NCI-H1092 (cell line): ENCODE measurements at regions not wholly inside any gene's neighbourhood (a gene's known extent, or its start where the extent isn't known, plus 50 kb on each side); places are given as distances from the start of the nearest gene placed in this dataset.
"Not testable (repeated sequence)": the region's sequence is repeated elsewhere in the genome, so short reads cannot be mapped to it uniquely, and the experiment has no call there.

ENCODE experiments used
- DNase-seq: peaks from one replicate; lab custom pipeline; 2025; lab: John Stamatoyannopoulos, UW

DNA sequence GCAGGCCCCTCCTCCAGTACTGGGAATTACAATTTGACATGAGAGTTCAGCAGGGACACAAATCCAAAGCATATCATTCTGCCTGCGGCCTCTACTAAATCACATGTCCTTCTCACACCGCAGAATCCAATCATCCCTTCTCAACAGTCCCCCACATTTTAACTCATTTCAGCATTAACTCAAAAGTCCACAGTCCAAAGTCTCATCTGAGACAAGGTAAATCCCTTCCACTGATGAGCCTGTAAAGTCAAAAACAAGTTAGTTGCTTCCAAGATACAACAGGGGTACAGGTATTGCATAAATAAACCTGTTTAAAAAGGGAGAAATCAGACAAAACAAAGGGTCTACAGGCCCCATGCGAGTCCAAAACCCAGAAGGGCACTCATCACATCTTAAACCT, 64.0 kb downstream of the EBNA1BP2 start:
- no peak for DNase-seq

DNA sequence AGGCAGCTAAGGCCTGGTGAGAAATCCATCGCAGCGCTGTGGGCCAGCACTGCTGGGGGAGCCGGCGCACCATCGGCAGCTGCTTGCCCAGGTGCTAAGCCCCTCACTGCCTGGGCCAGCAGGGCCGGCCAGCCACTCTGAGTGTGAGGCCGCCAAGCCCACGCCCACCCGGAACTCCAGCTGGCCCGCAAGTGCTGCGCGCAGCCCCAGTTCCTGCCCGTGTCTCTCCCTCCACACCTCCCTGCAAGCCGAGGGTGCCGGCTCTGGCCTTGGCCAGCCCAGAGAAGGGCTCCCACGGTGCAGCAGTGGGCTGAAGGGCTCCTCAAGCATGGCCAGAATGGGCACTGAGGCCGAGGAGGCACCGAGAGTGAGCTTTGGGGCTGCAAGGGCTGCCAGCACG, 64.4 kb downstream of the EBNA1BP2 start:
- DNase-seq = no peak

DNA sequence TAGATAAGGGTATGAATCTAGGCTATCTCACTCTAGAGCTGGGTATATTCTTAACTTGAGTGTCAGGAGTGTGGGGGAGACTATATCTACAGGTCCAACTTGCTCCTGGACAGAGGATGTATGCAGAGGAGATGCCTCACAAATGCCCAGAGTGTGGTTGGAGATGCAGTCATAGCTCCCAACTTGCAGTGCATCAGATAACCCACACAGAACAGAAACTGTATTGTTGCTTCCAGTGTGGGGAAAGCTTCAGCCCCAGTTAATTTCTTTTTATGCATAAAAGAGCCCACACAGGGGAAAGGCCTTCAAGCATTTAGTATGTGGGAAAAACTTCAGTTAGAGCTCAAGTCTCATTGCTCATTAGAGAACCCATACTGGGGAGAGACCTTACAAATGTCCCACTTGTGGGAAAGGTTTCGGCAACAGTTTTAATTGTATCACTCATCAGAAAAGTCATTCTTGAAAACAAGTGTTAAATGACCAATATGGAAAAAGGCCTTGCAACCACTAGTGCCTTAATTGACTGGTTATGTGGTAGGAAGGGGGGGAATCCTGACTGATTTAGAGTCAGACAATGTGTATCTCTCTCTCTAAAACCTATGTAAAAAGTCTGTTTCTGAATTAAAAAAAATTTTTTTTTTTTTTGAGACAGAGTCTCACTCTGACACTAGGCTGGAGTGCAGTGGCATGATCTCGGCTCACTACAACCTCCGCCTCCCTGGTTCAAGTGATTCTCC, 67.9 kb downstream of the EBNA1BP2 start:
- DNase-seq = no peak

DNA sequence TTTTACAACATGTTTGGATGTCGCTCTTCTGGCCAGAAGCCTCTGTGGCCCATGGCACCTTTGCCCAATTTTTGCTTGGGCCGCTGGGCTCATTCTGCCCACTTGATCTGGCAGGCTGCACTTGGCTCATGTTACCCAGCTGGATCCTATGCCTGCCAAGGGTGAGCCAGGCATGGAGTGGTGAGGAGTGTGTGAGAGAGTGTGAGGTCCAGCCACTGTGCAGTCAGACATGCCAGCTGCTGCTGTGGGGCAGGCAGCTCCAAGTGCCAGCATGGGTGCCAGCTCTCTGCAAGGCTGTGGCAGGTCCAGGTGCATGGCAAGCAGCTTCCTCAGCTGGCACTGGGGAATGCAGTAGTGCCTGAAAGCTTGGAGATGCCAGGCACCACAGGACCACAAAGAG, 71.0 kb downstream of the EBNA1BP2 start:
- no peak for DNase-seq

DNA sequence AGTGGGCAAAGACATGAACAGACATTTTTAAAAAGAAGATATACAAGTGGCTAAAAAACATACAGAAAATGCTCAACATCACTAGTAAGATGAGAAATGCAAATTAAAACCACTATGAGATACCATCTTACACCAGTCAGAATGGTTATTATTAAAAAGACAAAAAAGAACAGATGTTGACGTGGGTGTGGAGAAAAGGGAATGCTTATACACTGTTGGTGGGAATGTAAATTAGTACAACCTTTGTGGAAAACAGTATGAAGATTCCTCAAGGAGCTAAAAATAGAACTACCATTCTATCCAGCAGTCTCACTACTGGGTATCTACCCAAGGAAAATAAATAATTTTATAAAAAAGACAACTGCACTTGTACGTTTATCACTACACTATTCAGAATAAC, 73.9 kb downstream of the EBNA1BP2 start:
- DNase-seq = no peak

DNA sequence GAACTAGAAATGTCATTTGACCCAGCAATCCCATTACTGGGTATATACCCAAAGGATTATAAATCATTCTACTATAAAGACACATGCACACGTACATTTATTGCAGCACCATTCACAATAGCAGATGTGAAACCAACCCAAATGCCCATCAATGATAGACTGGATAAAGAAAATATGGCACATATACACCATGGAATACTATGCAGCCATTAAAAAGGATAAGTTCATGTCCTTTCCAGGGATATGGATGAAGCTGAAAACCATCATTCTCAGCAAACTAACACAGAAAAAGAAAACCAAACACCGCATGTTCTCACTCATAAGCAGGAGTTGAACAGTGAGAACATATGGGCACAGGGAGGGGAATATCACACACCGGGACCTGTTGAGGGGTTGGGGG, 75.6 kb downstream of the EBNA1BP2 start:
- DNase-seq = not testable (repeated sequence)

DNA sequence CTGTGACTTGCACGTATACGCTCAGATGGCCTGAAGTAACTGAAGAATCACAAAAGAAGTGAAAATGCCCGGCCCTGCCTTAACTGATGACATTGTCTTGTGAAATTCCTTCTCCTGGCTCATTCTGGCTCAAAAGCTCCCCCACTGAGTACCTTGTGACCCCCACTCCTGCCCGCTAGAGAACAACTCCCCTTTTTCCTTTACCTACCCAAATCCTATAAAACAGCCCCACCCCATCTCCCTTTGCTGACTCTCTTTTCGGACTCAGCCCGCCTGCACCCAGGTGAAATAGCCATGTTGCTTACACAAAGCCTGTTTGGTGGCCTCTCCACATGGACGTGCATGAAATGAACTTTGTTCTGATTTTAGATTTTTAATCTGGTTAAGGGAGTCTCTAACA, 81.3 kb downstream of the EBNA1BP2 start:
- not testable (repeated sequence) for DNase-seq

DNA sequence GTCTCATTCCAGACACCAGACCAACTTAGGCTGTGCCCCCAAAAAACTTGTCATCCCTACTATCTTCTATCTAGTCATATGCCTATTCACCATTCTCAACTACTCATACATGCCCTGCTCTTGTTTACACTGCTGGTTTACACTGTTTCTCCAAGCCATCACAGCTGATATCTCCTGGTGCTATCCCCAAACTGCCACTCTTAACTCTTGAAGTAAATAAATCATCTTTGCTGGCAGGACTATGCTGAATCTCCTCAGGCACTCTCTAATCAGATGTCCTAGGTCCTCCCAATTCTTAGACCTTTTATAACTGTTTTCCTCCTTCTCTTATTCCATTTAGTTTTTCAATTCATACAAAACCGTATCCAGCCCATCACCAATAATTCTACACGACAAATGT, 81.9 kb downstream of the EBNA1BP2 start:
- DNase-seq = not testable (repeated sequence)

DNA sequence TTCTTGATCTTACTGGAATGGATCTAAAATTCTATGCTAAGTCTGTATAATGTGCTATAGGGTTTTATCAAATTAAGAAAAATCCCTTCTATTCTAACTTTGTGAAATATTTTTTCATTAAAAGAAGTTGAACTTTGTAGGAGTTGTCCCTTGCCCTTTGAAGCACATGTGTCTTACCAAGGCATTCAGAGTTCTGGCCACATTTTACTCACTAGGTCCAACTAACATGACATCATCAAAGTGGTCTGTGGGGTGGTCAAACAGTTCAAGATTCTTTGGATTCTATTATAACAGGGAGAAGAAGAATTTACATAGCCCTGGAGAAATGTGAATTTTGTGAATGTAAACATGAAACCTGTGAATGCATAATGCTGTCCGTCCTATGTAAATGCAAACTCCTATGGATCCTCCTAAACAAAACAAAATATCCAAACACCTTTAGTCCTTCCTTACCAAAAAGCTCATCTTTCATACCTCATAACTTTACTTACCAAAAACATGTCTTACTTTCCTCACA, 88.7 kb downstream of the EBNA1BP2 start:
- DNase-seq = no peak

DNA sequence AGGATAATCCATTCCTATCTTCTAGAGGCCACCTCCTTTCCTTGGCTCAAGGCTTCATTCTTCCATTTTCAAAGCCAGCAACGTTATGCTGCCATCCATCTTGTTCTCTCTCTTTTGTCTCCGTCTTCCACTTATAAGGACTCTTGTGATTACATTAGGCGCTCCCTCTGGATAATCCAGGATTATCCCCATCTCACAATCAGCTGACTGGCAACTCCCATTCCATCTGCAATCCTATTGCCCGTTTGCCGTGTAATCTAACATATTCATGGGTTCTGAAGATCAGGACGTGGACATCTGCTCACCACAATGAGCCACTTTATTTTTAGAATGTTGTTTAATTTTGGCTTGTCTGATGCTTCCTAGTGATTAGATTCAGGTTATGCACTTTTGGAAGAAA, 89.3 kb downstream of the EBNA1BP2 start:
- DNase-seq = no peak

DNA sequence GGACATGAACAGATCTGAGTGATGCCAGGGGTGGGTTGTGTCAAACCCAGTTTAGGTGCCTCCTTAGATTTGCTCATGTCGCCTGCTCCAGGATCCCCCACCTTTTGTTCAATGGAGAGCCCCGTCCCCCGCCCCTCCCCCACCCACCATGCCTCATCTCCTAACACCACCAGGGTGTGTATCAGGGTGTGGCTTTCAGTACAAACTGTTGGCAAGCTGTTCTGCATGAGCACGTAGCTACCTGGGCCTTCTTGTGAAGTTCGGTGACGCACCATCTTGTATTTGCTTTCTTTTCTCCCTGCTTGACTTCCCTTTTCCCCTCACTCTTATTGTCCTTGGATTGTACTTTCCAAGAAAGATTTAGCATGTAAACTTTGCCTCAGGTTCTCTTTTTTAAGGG, 94.8 kb downstream of the EBNA1BP2 start:
- DNase-seq = no peak

DNA sequence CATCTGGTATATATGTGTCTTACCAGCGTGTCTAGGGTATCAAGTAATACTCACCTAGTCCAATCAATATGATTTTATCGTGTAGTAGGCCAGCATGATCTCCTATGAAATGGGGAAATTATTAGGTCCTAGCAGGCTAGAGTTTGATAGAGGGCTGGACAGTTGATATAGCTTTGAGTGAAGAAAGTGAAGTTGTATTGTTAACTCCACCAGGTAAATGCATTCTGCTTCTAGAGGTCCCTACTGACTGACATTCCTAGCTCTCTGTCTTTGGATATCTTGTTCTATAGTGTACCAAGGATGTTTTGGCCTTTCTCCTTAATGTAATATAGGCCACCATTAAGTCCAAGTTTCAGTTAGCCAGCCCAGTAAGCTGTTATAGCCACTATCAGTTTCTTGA, 97.4 kb downstream of the EBNA1BP2 start:
- DNase-seq = no peak

DNA sequence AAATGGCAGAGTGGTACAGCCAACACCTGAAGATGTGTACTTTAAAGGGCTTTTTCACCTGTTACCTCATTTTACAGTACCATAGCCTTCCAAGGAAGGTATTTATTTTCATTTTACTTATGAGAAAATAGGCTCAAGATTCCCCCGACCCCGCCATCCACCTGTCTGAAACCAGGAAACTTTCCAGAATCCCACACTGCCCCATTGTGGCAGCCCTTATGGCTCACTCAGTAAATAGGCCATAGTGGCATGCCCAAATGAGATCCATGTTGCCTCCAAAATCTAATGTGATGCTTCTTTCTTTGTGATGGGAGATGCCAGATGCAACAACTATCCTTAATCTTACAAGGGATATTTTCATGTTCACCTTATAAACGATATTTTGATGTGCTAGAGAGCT, 97.8 kb downstream of the EBNA1BP2 start:
- no peak for DNase-seq

DNA sequence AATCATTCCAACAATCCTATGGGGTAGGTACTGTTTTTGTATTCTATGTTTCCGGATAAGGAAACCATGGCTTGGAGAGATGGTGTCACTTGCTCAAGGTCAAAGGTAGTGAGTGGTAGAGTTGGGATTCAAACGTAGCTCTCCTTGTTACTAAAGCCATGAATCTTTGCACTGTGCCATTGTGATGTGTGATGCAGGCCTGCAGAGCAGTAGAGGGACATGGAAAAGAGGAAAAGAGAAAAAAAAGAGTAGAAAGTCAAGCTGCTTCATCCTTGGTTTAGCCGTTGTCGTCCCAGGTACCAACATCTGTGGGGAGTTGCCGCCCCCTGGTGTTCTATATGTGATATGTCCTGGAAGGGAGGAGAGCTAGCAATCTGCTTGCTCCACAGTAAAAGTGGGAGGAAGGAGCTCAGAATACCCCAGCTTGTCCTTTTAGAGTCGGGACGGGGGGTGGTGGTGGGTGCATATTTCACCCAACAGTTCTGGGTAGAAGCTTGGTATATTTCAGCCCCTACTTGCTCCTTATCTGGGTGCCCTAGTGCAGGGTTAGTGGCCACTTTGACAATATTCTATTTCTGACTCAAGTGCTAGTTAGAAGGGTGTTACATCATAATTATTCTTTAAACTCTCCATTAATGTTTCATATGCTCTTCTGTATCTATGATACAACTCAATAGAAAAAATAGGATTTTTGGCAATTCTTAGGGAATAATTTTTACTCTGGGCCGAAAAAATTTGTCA, 98.4 kb downstream of the EBNA1BP2 start:
- DNase-seq = peak; percentile 71

DNA sequence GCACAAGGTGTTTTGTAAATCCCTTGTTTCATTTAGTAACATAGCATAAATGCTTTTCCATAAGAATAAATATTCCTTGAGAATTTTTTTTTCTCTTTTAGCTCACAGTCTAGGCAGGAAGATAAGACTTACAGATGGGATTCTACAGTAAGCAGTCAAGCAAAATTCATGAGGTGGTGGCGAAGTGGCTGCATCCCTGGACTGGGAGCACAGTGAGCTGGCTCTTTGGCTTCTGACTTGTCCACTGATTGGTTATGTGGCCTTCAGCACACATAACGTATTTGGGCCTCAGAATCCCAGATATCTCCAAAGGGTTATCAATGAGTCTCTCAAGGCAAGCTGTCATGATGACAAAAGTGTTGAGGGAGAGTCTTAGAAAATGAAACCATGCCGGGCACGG, 99.8 kb downstream of the EBNA1BP2 start:
- DNase-seq = no peak

DNA sequence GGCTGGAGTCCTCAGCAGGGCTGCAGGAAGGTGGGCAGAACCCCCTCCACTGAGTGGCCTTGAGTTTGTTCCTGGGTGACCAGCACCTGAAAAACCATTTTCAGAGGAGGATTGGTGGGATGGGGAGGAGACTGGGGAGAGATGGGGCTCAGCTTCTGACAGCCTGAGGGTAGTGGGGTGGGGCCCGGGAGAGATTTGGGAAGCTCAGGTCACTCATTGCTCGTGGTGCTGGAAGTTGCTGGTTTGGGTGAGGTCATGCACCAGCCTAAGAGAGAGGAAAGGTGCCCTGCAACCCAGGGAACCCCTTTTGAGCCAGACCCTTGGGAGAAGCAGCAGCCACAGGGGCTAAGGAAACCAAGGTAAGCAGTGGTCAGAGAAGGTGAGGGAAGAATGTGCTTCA, 100.8 kb downstream of the EBNA1BP2 start:
- DNase-seq = no peak

DNA sequence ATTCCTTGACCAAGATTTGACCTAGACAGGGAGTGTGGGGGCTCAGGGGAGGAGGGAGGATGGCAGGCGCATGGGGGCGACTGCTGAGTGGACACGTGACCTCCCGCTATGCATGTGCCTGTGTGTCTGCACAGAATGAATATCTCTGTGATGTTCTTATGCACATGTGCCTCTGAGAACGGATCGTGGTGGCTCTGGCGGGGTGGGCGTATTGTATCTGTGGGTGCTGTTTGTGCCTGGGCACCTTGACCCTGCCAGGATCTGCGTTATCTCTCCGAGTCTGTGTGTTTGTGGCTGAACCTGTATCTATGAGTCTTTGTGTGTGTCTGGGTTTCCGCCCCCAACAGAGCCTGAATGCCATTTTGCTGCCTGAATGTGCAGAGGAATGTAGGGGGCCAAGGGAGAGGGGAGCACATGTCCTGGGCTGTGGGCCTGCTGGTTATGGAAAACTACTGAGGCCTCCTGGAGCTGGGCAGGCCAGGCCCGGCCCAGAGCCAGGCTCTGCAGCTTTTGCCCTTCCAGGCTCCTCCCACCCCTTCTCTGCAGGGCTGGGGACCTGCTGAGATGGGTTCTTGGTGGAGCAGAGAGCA, 102.5 kb downstream of the EBNA1BP2 start:
- no peak for DNase-seq

DNA sequence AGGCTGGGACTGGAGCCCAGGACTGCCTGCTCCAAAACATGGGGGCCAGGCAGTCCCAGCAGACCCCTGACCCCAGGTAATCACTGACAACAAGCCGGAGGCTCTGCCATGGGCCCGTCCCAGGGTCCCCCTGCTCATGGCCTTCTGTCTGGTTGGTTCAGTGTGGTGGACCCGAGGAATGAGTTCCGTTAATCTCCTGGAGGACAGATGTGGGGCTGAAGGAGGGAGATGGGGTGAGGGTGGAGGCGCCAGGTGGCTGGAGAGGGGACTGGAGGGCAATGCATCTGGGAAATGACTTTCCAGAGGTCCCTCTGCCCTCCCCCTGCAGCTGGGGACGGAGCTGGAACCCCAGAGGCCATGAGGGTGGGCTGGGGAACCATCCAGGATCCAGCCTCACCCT, 103.2 kb downstream of the EBNA1BP2 start:
- DNase-seq = no peak

DNA sequence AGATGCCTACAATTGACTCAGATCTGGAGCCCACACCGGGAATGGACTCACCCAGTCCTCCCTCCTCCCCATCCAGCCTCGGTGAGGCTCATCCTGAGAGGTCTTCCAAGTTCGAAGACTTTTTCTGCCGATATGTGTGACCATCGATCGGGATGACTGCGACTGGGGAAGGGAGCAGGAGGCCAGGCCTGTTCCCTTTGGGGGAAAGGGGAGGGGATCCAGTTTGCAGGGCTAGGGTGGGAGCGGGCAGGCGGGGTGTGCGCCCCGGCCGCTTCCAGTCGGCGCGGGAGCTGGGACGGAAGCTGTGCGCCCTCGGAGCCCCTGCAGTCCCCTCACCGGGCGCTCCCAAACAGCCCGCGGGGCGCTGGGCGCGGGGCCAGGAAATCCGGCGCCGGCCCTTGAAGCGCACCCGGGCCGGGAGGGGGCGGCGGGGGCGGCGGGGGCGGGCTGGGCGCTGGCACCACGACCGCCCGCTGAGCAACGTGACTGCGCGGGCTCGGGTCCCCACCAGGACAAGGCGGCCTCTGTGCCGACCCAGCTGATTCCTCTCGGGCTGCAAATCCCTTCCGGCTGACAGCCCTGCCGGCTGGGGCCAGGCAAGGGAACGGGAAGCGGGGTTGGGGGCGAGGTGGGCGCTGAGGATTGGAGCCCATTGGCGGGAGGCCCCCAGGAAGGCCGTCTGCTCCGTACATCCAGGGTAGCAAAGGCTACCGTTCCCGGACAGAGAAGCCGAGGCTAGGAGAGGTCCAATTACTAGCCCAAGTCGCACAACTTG, 103.9 kb downstream of the EBNA1BP2 start:
- no peak for DNase-seq

DNA sequence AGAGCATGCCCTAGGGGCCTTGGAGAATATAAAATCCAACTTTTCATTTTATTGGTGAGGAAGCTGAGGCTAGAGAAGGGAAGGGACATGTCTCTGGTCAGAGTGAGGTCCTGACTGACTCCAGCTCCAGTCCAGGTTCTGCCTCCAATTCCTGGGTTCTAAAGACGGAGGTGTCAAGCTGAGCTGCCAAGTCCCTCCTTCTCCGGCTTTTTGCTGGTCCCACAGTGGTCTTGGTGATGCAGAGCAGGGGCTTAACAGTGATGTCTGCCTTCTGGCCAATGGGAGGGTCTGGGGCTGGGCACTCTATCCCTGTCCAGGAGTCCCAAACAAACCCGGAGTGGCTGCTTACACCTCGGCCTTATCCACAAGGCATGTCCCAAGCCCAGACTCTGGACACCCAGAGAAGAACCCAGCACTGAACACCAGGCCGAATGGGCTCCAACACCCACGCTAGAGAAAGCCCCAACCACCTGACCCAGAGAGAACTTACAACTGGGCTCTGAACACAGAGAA, 104.8 kb downstream of the EBNA1BP2 start:
- no peak for DNase-seq

DNA sequence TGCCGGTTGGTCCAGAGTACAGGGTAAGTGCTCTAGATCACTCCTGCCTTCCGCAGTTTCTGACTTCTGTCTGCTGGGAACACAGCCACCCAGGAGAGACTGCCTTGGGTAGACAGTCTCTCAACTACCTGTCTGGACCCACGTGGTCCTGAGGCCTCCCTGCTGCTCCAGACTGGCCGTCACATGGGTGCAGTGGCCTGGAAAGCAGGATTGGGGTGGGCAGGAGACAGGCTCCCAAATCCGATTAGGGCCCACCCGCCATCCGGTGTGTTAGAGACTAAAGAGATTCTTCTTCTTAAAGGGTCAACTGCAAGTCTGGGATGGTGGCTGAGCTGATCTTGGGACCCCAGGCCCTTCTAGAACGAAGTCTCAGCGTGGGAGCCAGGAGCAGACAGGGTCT, 105.5 kb downstream of the EBNA1BP2 start:
- no peak for DNase-seq
